GM21737 (cell line): ENCODE measurements at regions not wholly inside any gene's neighbourhood (a gene's known extent, or its start where the extent isn't known, plus 50 kb on each side); places are given as distances from the start of the nearest gene placed in this dataset.

Experiments
- ATAC-seq: cut with Tn5 transposase; IDR thresholded peaks from one replicate; pipeline ENCODE4 v1.9.1; 2021; ENCODE audit warnings: mild to moderate bottlenecking, moderate library complexity; ENCODE audit not compliant: unreplicated experiment

DNA sequence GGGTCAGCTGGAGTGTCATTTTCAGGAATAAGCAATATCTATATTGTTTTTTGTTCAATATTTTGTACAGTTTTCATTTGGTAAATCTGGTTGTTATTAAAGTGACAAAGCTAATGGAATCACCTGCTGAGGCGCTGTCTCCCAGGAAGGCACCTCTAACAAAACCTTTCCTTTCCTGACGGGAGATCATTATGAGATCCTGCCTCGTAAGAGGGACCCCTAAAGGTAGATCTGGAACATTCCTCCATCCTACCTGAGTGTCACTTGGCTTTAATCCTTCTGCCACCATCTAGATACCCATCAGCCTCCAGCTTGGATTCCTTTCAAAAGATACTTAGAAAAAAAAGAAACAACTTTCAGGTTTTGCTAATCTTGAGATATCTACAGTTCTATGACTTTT lies 157.7 kb downstream of the FAT3 start:
- no peak for ATAC-seq

DNA sequence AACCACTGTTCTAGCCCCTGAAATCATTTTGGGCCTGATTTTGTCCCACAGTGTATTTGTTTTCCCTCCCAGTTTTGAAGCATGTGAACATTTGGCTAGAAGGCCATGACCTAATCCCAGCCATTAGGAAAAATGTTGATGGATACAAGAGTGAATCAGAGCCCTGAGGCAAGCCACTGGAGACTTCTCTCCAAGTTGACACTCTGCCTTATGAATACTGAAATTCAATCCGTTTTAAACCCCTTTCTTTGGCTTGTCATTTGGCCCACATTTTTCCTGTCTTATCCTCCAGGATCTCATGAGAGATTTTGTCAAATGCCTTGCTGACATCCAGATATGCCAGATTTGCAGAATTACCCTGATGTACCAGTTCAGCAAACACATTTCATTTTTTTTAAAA lies 158.8 kb downstream of the FAT3 start:
- ATAC-seq, result no peak

DNA sequence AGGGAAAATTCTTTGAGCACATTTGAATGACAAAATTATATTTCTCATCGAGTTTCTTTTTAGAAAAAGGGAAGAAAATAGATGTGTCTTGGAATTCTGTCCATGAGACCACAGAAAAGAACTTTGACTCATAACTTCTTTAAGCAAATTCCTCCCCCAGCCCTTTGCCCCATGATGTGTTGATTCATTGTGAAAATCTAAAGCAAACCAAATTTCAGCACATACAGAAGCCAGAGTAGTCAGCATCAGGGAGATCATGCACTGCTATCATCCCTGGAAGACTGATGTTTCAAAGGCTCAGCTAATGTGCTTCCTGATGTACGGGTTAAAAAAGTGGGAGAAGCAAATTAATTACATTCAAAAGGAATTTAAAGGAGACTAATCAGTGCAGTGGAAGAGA lies 159.7 kb downstream of the FAT3 start:
- no peak for ATAC-seq

DNA sequence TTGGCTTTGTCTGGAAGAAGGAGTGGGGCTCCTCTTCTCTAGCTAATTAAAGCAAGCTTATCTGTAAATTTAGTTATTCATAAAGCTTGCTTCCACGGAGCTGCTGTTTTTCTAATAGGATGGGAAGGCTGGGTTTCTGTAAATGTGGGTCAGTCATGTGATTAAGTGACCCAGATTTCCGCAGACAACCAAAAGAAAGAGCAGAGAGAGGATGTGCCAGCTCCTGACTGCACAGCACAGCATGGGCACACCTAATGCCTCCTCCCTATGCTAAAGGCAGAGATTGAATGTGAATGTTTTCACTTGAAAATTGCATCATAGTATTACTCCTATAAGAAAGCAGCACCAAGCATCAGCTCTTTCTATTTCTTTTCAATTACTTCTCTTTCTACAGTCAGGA lies 160.2 kb downstream of the FAT3 start:
- no peak for ATAC-seq

DNA sequence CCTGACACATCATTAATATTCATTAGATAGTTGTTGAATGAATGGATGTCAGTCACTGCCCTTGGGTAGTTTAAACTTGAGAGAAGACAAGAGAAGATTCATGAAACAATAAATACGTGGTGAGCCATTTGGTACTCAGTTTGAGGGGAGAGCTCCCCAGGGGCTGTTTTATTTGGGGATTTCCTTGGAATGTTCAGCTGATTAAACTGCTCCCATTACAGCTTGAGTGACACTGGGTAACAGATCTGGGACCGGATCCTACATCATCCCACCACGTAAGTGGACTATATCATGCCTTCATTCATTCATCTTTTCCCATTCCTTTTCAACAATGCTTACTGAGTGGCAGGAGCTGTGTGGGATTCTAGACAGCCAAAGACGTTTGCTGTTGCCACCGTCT lies 162.0 kb downstream of the FAT3 start:
- ATAC-seq, result no peak

DNA sequence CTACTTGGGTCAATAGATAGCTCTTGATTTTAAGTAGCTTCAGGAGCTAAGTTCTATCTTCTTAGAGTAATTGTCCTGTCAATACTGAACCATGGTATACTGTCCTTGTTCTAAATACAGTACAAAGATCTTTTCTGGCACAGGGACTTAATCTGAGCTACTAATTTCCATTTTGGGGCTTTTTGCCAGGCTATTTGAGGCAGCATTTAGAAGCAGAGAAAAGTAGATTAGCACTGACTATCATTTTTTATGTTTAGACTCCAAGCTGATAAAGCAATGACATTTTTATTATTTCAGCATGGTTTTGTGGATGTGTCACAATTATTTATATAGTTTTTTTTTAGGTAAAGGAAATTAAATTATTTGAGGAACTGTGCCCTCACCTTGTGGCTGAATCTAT lies 163.2 kb downstream of the FAT3 start:
- no peak for ATAC-seq

DNA sequence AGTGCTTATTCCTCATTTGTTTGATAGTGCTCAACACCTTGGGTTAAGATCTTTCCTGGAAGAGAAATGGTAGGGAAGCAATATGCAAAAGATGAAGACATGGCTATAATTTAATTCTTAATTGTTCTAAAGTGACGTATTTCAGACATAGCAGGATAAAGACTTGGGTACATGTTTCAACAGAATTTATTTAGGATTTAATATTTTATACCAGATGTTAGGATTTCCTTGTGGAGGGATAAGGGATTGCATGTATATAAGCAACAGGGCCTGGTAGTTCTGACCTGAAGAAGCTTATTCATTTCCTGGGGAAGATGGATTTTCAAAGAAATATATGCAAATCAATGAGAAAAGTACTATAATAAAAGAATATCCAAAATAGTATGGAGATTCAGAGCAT lies 163.8 kb downstream of the FAT3 start:
- no peak for ATAC-seq

DNA sequence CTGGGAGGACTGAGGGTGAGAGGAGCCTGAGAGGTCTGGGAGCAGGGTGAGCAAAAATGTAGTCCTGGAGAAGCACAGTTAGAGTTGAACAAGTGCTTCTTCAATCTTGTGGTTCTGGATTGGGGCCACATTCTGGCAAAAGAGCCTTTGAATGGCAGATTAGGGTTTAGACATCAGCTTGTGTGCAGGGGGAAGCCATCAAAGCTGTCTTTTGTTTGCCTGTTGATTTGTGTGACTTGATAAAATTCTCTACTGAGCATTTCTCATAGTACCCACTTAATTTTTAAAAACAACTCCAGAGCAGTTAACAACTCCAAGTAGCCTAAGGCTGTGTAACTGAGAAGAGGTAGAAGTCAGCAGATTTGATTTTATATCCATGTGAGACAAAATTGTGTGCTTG lies 166.2 kb downstream of the FAT3 start:
- ATAC-seq, result no peak

DNA sequence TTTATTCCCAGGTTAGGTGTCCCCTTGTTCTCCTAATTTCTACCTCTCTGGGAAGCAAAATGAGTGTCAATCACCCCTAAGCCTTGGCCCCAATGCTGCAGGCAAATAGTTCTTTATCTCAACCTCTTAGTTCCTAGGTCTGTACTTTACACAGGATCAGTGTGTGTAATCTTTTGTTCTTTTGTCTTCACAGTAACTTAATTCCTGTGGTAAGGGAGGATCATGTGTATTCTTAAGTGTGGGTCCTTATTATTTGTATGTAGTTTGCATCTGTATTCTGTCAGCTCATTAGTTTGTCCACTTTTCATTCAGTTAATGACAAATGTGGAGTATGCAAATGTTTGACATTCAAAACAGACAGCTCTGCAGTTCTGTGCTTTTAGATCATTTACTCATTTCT lies 166.7 kb downstream of the FAT3 start:
- no peak for ATAC-seq

DNA sequence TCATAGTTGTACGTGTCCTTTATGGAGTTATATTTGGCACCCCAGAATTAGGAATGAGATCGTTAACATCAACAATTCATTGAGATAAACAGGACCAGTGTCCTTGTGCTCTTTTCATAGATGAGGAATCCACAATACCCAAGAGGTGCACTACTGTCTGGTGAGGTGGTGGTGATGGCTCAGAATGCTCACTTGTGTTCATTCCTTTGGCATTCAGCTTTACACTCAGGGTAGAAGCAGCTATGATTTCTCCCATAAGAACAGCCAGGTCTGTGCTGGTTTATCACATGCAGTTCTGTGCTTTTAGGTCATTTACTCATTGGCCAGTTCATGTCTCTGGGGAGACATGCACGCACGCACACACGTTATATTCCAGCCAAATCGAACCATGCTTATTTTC lies 167.2 kb downstream of the FAT3 start:
- no peak for ATAC-seq

DNA sequence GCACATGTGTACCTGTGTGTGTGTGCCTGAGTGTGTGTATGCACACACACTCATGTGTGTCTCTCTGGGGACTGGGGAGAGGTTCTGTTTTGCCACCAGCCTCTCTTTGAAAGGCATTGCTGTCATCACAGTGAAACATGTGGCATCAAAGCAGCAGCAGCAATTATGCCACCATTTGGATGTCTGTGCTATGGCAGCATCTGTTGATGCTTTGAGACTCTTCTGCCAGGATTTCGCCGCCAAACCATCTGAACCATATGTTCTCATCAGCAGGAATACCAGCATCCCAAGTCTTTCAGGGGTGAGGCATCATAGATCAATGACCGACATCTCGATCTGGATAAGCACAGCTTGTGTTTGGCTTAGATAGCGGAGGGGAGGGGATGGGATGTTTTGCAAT lies 168.6 kb downstream of the FAT3 start:
- no peak for ATAC-seq

DNA sequence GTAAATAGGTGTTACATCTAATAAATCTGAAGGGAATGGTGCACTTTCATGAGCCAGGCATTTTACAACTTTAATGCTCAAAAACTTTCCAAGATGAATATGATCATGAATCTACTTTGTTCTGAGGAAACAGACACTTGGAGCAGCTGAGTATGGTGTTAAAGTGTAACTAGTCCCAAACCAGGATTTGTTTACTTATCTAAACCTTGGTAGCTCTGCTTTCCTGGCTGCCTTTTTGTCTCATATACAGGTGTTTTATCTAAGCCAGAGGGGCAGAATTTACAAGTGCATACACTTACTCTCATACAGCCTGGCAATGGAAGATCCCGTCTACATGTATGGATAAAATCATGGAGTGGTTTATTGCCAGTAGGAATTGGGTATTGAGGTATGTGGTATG lies 171.5 kb downstream of the FAT3 start:
- ATAC-seq, result no peak

DNA sequence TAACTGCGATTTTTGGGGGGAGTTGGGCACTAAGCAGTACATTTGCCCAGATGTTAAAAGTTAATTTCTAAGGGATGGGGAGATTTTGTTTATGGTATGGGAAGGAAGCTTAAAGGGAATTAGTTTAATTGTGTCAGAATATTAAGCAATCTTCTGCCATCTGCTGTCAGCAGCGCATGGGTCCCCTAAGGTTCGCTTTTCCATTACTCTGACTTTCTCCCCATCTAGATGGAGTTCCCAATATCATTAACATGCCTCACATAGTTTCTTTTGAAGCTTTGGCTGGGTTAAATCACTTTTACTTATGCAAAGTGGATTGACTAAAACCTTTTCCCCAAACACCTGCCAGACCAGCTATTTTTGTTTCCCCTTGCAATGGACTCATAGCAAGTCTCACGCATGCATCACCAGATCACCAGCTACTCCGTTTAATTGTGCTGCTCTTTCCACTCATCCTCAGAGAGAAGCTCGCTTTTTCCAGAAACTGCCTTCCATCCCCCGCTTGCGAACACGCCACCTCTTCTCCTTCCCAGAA lies 172.7 kb downstream of the FAT3 start:
- no peak for ATAC-seq

DNA sequence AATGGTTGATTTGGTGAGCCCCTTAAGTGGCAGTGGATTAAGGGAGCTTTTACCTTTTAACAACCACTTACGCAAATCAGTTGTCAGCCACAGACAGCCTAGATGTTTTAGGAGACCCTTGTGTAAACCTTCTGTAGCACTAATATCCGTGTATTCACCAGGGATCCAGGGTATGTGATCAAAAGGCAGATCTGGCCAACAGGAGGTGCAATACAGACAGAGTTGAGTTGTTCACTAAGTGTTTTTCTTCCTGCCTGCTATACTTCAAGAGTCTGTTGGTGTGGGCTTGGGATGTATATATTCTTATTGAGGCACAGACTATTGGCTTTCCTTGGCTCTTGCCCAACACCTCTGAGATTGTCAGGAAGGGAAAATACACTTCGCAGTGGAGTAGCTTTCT lies 175.1 kb downstream of the FAT3 start:
- ATAC-seq, result no peak

DNA sequence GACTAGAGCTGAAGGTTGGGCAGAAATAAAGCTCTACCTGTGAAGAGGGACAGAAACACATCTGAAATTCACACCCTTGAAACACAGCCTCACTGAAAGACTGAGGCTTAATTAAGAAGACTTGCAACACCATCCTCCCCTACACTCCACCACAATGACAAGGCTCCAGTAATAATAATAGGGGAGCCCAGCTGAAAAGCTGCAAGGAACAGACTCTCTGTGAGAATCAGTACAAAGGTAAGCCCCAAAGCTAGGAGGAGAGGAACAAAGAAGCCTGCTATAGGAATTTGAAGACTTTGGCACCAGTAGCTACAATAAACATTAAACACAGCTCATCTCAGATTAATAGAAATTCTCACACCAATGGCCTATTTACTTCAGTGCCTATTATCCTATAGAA lies 176.9 kb downstream of the FAT3 start:
- no peak for ATAC-seq

DNA sequence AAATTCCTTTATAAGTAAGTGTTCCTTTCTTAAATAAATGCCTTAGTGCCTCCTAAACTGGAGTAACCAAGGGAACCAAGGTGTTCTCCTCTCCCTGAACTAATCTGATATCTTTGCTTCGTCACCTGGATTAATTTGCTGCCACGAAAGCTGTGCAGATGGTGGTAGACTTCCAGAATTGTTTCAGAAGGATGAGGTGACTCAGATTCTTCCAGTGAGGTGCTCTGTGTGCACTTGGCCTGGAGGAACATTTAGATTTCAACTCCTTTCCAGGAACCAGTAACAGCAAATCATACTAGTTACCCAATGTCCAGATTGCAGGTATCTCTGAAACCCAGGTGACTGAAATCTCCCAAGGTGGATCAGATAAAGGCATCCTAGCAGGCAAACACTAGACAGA lies 181.9 kb downstream of the FAT3 start:
- ATAC-seq, result no peak

DNA sequence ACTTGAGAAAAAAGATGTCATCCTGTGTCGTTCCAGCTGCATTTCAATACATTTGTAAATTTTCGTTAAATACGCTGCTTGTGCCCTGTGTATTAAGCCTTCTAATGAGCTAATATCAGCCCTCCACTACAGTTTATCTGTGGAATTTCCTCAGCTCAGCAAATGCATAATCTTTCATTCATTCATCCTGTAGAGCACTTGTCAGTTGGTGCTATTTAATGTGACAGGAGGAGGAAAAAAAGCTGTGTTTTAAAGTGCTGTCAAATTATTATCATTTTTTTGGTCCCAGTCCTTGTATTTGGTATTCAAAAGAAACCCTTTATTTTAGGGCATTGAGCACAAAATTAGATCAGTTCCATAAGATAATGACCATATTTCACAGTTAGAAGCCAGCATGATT lies 184.7 kb downstream of the FAT3 start:
- ATAC-seq, result no peak

DNA sequence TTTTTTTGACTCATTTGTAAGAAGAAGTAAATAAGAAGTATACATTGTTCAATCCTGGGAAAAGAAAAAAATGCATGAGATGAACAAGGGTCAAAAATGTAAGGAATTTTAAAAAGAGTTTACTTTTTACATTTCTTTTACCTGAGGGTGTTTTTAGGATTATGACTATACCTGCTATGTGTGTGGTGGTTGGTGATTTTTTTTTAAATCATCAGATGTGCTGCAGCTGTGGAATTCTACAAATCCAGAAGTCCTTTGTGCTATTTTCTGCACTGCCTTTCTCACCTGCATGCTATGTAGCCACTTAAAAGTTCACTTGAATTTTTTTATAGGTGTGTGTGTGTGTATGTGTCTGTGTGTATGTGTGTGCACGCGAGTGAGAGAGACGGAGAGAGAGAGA lies 185.3 kb downstream of the FAT3 start:
- ATAC-seq, result no peak

DNA sequence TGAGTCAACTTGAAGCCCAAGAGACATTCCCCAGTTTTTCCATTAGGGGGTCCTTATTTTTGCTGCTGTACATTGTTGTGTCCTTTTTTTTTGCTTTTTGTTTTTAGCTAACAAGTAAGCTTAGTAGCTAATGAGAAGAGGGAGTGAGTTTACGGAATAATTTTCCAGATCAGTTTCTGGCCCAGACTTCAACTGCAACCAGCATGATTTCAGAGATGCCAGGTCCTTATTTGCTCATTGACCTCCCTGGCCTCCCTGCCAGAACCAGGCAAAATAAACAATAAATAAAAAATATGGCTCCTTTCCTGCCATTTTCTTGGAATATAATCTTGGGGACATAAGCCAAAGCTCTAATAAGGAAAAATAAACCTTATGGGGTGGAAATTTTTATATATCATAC lies 185.9 kb downstream of the FAT3 start:
- no peak for ATAC-seq

DNA sequence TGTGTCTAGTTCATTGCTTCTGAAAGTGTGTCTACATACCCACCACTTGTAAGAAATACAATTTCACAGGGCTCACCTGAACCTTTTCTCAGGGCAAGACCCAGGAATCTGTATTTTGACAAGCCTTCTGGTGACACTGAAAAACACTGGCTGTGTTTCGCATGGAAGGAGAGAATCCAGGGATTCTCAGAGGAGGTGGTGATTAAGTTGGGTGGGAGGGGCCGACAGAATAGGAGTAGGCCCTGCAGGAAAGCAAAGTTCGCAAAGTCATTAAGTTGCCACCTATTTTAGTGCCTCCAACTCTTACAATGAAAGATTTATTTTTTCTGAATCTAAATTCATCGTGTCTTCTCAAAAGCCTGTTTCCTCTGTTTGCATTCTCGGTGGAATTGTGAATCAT lies 186.8 kb downstream of the FAT3 start:
- ATAC-seq, result no peak

DNA sequence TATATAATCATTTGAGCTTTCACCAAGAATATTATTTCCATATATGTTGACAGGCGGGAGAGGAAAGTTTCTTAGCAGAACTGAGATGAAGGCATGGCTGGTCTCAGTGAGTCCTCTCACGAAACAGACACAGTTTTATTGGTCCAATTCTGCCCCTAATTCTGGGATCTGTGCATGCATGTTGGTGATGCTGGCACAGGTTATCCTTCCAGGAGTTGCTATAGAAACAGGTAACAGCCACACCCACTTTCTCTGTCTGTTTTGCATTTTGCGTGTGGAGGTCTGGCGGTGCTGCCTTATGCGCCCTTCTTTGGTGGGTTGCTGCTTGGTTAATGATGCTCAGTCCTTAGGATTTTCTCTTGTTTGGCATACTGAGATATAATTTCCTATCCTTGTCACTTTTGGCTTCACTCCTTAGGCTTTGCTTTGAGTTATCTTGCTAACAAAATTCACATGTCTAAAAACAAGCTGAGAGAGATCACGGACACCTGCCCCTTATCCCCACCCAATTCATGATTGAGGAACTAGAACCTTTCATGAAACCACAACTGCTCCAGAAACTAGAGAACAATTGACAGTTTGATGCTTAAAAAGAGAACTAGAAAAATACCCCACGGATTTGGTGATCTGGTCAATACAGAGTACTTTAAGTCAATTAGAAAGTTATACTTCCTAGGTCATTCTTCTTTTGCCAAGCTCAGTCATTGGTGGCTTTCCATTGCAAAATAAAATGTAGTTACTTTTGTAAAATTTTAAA lies 189.3 kb downstream of the FAT3 start:
- no peak for ATAC-seq

DNA sequence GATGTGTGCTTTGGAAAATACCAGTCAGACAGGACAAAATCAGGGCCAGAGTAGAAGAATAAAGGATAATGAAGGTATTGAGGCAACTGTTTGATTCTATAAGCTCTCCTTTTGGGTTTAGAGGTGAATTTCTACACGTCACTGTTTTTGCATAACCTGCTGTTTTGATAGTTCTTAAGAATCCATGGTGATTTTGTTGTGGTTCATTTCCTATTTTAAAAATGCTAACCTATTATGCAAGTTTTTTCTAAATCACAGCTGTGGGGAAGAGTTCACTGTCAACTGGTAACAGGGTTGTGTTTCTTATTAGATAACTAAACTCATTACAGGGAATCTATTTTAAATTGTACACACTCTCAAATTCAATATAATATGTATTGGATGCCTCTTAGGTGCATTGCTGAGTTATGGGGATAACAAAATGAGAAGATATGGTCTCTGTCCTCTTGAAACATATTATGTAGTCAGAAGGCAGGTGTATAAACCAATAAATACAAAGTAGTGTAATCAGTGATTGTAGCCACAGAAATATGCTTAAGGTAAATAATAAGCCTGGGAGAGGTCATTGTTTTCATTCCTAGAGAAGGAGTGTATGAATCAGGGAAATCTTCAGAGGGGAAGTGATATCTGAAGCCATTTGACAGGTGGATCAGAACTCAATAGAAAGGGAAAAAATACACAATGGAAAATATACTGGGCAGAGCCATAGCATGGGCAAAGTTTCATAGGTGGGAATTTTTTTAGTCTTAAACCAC lies 192.5 kb downstream of the FAT3 start:
- ATAC-seq, result no peak
